ENCODE measurements at regions not wholly inside any gene's neighbourhood (a gene's known extent, or its start where the extent isn't known, plus 50 kb on each side); places are given as distances from the start of the nearest gene placed in this dataset.

GRCh38 chr5:58143727-58144126 is 316.2 kb downstream of the PLK2 start:
- DNase-seq = no peak

DNA sequence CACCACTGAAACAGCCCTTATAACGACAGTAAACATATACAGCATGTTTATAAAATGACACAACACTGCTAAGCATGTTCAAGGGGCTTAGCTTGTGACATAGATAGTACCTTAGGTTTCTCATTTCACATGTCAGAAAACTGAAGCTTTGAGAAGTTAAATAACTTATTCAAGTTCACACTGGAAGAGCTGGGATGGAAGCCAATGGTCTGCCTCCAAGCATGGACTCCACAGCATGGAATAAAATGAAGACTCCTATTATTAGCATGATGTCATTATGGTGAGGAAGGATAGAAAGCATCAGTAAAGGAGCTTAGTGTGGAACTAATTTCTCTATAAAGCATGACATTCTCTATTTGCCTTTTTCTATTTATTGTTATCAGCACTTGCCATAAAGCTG is 316.7 kb downstream of the PLK2 start:
- no peak for DNase-seq

GRCh38 chr5:58138791-58139190 is 321.1 kb downstream of the PLK2 start:
- no peak for DNase-seq

DNA sequence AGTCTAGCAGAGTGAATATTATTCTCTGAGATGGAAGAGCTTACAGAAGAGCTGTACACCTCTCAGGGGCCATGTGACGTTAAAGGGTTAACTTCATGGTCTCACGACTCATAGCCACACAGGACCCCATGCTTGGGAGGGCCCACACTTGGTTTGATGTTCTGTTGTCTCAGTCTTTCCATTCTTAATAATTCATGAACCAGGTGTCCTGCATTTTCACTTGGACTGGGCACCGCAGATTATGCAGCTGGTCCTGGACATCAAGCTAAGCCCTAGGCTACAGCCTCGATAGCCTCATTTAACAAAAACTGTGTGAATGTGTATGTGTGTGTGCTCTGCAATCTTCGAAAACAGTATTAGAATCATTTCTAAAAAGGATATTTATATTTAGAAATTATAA is 323.5 kb downstream of the PLK2 start:
- DNase-seq = no peak

DNA sequence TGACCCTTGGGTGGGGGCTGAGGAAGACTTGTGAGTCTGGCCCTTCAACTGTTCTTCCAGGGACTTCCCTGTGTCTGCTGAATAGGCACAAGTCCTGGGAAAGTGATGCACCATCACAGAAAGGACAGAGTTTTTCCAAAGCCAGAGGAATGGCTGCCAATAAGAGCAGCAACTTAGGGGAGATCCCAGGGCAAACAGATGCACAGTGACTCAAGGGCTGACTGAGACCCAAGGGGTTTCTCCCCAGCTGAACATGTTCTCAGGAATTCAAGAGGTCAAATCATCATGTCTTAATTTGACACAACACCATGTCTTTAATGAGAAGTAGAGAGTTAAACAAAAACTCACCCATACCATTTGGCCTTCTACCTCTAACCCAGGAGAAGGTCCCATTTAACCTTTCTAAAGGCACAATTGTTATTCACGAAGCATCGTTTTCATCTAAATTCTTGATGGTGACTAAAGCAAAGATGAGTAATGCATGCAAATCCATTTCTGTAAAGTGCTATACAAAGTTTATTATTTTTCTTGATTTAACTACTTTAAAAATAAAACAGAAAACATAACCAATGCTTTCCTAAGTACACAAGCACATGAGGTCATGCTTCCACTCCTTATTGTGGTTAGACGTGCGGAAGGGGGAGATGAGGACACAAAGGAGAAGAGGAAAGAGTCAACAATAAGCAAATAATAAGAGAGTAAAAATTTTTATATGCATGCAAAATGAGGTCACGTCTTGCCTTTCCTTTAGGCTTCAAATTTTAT is 324.1 kb downstream of the PLK2 start:
- no peak for DNase-seq

DNA sequence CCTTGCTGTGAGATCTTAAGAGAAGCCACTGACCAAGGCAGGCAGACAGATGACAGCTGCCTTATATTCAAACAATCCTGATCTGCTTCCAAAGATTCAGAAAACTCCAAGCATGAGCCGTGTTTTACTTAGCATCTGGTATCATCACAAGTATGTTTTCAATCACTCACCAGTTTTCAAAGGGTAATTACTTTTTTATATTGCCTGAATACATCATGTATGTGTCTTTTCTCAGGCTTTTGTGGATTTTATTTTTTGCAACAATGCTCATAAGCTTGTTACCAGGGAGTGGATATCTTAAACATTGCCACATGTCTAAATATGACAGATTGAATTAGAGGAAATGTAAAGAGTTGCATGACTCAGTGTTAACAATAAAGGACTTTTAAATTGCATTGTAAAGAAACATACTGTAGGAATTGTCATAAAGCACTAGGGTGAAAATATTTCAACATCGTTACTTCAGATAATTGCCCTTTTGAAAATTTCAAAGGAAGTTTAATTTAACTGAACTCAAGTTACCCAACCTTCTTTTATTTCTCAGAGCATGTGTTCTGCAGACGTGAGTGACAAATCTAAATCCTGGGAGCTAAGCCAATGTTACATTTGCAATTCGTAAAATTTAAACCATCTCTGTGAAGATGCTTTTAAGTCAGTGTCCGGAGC is 326.1 kb downstream of the PLK2 start:
- DNase-seq = no peak

- DNase-seq = no peak
Measured at GRCh38 chr5:58133216-58133615, 326.7 kb downstream of the PLK2 start.

- no peak for DNase-seq
Measured at GRCh38 chr5:58127255-58128220, 332.3 kb downstream of the PLK2 start.

DNA sequence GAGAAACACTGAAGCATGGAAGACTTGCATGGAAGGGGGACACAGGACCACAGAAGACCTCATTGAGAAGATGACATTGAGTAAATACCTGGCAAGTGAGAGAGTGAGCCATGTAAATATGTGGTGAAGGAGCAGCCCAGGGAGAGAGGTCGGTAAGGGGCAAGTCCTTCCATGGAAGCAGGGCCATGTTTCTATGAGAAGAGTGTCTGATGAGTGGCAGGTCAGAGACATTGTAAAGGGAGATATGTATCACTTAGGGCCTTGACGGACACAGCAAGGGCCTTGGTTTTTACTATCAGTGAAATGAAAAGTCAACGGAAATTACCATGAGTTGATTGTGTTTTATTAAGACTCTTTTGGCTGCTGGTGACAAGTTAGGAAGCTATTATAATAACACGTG is 336.4 kb downstream of the PLK2 start:
- no peak for DNase-seq

- no peak for DNase-seq
Measured at GRCh38 chr5:58122848-58123392, 337.0 kb downstream of the PLK2 start.

DNA sequence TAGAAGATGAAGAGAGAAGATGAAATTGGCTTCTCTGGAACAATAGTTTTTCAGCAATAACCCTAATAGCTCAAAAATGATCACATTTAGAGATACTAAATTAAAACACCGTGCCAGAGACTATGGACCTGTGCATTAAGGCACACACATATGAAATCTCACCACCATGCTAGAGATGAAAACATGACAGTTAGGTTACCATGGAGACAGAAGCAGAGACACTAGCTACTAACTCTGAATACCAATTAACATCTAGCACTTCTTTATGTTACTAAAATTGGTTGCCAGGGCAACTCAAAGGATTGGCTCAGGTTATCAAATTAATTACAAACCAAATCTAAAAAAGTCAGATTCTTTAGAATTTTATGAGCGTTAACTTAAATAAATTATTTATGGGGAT is 337.7 kb downstream of the PLK2 start:
- DNase-seq = no peak

GRCh38 chr5:58121391-58121790 is 338.5 kb downstream of the PLK2 start:
- no peak for DNase-seq

GRCh38 chr5:58117542-58117941 is 342.3 kb downstream of the PLK2 start:
- no peak for DNase-seq

DNA sequence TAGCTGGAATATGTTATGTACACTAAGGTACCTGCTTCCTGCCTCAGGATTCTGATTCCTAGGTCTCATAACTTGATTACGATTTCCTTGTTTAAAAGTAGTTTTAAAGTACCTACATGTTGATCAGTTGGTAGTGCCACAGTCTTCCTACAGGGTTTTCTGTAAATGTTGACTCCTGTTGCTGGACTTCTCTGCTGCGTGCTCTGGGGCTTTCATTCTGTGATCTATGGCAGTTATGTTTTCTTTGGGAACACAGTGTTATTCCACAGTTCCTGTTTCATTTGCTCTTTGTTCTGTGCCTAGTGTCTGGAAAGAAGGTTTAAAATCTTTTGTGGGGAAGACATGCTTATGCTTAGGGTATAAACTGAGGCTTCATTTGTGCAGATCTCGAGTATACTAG is 343.5 kb downstream of the PLK2 start:
- DNase-seq = no peak

DNA sequence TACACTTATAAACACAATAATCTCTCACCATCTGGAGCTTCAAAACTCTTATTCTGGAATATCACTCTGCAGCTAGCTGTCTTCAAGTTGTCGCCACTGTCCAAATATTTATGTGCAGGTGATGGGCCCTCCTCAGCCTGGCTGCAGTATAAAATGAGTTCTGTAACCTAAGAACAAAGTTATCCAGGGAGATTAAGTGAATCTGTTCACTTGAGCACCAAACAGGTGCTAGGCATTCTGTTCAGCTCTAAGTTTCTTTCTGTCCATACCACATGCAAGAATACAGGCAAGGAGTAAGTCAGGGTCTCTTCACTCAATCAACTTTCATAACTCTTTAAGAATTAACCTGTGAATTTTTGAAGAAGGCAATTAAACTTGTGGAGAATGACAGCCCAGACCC is 344.1 kb downstream of the PLK2 start:
- no peak for DNase-seq

DNA sequence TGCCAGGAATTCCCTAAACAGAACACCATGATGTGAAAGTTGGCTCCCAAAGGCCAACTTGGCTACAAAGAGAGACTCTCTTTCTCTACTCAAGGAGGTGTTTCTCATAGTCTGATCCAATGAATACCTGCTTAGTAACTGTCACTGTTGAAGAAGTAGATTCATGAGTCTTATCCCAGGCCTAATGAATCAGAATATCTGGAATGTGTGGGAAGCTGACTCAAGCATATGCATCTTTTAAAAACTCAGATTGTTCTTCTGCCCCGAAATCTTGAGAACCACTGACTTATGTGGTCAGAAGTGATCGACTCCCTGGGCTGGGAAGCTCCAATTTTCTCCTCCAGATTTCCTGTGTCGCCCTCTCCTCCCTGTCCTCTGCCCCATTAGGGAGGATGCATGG is 345.6 kb downstream of the PLK2 start:
- no peak for DNase-seq

- no peak for DNase-seq
Measured at GRCh38 chr5:58113172-58113571, 346.7 kb downstream of the PLK2 start.

GRCh38 chr5:58108511-58108910 is 351.4 kb downstream of the PLK2 start:
- DNase-seq = no peak

- DNase-seq = no peak
Measured at GRCh38 chr5:58107704-58108103, 352.2 kb downstream of the PLK2 start.

DNA sequence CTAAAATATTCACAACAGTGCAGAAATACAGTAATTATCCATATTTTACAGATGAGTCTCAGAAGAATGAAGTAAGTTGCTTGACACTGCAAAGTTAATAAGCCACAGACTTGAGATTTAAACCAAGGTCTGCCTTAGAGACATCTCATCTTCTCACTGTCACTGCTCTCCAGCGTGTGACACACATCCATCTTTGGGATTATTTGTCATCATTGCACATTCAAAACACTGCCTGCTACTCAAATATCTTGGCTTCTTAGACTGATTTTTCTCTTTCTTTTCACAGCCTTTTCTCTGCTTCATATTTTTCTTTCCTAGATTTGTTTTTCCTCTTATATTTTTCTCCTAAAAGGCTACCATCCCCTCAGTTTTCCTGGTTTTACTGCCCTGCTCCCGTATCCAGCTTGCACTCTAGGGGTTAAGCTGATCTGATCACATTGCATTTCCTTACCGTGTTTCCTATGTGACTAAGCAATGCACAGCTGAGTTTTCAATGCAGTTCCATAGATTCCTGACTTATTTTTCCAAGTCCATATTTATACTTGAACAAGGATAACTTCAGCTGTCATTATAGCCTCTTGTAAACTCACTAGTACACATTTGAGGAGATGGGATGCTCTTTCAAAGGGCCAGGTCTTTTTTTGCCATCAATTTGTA is 353.0 kb downstream of the PLK2 start:
- no peak for DNase-seq

- no peak for DNase-seq
Measured at GRCh38 chr5:58105836-58106235, 354.1 kb downstream of the PLK2 start.

DNA sequence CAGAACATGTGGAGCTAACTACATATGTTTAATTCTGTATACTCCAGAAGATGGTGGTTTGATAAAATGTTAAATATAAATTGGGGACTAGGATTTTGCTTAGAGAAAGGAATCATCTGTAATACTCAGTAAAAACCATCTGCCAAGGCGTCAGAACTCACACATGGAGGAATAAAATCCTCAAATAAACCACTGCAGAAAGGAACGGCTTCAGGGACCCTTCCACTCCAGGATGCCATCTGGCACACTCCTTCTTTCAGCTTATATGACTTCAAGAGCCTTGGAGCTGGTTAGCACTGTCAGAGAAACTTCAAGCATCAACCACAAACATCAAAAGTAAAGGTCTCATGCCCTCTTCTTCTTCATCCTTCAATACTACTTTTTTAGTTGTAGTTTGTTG is 360.6 kb downstream of the PLK2 start:
- no peak for DNase-seq

DNA sequence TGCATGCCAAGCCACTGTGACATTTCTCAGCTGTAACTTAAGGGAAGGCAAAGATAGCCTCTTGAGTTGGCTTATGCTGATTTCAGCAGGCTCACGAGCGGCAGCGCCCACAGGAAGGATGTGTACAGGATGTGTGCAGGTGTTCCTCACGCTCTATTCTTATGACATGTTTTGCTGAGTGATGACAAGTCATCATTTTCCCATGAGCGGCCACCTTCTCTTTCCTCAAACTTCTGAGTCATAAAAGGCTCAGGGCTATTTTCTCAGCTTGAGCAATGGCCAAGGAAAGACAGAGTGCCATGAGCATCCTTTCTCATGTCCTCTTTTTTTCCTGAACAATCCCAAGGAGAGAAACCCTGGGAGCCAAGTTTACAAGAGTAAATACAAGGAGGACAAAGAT is 365.9 kb downstream of the PLK2 start:
- DNase-seq = no peak
